Fibroblast of skin of right biceps (primary cell): ENCODE measurements at regions not wholly inside any gene's neighbourhood (a gene's known extent, or its start where the extent isn't known, plus 50 kb on each side); places are given as distances from the start of the nearest gene placed in this dataset.

ENCODE experiments used
- DNase-seq: peaks from one replicate; pipeline ENCODE4 v3.0.0-alpha.2; 2013

GRCh38 chr2:156864325-156864724 is 393.2 kb upstream of the GALNT5 start:
- DNase-seq = peak; percentile 11

- no peak for DNase-seq
Observed at GRCh38 chr2:156864753-156865152, 392.8 kb upstream of the GALNT5 start.

GRCh38 chr2:156867201-156867600 is 390.3 kb upstream of the GALNT5 start:
- DNase-seq = peak; percentile 18

GRCh38 chr2:156874707-156875106 is 382.8 kb upstream of the GALNT5 start:
- no peak for DNase-seq

- peak; percentile 29 for DNase-seq
Observed at GRCh38 chr2:156883804-156884203, 373.7 kb upstream of the GALNT5 start.

- DNase-seq = no peak
Observed at GRCh38 chr2:156884216-156884615, 373.3 kb upstream of the GALNT5 start.

- DNase-seq = peak; percentile 44
Observed at GRCh38 chr2:156890529-156891148, 366.9 kb upstream of the GALNT5 start.

- no peak for DNase-seq
Observed at GRCh38 chr2:156891609-156892008, 365.9 kb upstream of the GALNT5 start.

GRCh38 chr2:156892467-156893281 is 364.8 kb upstream of the GALNT5 start:
- DNase-seq = peak; percentile 42

- DNase-seq = peak; percentile 47
Observed at GRCh38 chr2:156896294-156896693, 361.2 kb upstream of the GALNT5 start.

- DNase-seq = no peak
Observed at GRCh38 chr2:156897548-156897947, 360.0 kb upstream of the GALNT5 start.

- peak; percentile 71 for DNase-seq
Observed at GRCh38 chr2:156901373-156902031, 356.0 kb upstream of the GALNT5 start.

- peak; percentile 28 for DNase-seq
Observed at GRCh38 chr2:156903335-156903734, 354.2 kb upstream of the GALNT5 start.

GRCh38 chr2:156907806-156908205 is 349.7 kb upstream of the GALNT5 start:
- DNase-seq = peak; percentile 24

GRCh38 chr2:156908825-156909224 is 348.7 kb upstream of the GALNT5 start:
- peak; percentile 82 for DNase-seq

- no peak for DNase-seq
Observed at GRCh38 chr2:156909983-156910382, 347.5 kb upstream of the GALNT5 start.

GRCh38 chr2:156915332-156915731 is 342.2 kb upstream of the GALNT5 start:
- DNase-seq = no peak

- peak; percentile 17 for DNase-seq
Observed at GRCh38 chr2:156918410-156918809, 339.1 kb upstream of the GALNT5 start.

GRCh38 chr2:156930423-156930822 is 327.1 kb upstream of the GALNT5 start:
- no peak for DNase-seq

GRCh38 chr2:156933645-156934225 is 323.8 kb upstream of the GALNT5 start:
- peak; percentile 7 for DNase-seq

GRCh38 chr2:156935616-156936015 is 321.9 kb upstream of the GALNT5 start:
- DNase-seq = no peak

- no peak for DNase-seq
Observed at GRCh38 chr2:156937430-156937829, 320.1 kb upstream of the GALNT5 start.

GRCh38 chr2:156944871-156945270 is 312.6 kb upstream of the GALNT5 start:
- DNase-seq = no peak

- peak; percentile 9 for DNase-seq
Observed at GRCh38 chr2:156947261-156947660, 310.2 kb upstream of the GALNT5 start.
